Stimulated activated CD4-positive, alpha-beta T cell treated with anti-CD3 and anti-CD28 coated beads, Interleukin-15, amount 100 ng/mL, for 48 hours (primary cell): ENCODE measurements at regions not wholly inside any gene's neighbourhood (a gene's known extent, or its start where the extent isn't known, plus 50 kb on each side); places are given as distances from the start of the nearest gene placed in this dataset.
"Not testable (repeated sequence)": the region's sequence is repeated elsewhere in the genome, so short reads cannot be mapped to it uniquely, and the experiment has no call there.

ENCODE experiments used
- DNase-seq, 2 donors: peaks; one replicate each; pipeline ENCODE4 v3.0.0-alpha.2; 2020; ENCODE audit warnings: low read depth in 2 of 2

DNA sequence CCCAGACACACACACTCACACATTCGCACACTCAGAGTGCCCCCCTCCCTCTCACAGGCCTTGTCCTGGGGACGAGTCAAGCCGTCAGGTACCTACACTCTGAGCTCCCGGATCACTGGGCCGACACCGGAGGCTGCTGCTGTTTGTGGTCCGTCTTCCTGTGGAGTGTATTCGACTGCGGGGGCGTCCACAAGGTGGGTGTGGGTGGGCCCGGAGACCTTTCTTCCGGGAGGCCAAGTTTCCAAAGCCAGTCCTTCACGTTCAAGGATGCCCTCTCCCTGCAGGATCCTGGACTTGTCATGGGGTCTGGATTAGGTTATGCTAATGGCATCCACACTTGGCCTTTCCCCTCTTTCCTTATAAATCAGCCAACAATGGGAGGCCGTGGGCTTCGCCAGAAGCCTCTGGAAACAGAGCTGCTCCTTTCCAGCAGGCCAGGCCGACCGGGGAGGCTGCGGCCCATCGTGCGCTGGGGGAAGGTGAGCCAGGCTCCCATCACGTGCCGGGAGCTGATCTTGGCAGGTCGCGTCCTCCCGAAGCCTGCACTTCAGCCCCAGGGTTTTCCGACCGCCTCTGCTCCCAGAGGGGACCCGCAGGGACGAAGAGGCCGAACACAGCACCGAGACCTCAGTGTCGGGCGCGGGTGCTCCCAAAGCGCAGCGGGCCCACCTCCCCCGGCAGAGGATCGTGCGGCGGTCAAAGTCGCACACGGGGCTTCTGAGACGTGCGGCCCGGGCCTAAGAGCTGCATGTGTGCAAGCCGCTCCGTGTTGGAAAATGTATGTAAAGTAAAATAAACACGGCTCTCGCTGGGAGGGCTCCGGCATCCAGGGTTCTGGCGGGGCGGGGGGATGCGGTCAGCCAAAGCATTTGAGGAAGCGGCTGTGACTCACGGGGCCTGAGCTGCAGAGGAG lies 196.5 kb upstream of the ZNF469 start:
- not testable (repeated sequence) for DNase-seq

DNA sequence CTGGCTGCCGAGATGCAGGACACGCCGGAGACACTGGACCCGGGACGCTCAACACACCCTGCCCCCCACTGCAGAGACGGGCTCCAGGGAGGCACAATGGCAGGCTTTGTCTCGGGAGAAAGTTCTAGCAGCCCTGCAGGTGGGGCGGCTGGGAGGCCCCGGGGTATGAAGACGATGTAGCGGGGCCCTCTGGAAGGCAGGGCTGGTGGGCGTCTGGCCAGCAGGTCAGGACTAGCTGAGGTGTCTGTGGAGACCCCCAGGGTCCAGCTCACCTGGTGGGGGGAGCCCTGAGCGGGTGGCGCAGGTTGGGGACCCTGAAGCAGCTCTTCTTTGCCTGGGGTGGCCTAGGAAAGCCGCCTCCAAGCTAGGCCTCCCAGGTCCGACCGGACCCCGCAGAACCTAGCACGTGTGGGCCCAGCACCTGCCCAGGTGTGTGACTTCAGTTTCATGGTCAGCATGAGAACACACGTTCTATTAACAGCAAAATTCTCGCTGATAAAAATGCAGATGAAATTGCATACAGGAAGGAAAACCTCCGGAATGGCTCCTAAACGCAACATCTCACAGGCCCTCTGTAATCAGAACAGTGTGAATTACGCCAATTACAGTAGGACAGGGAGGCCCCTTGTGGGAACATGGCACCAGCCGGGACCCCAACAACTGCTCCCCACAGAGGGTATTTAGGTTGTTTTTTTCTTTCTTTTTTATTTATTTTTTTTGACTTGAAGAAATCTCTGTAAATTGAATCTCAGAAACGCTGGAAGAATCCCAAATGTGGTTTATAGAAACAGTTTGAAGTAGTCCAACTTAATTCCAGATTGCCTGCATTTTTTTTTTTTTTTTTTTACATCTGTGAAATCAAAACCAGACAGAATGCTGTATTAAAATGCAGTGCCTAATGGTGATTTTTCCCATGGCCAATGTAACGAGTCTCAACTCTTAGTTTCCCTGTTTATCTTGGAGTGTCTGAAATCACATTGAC lies 195.6 kb upstream of the ZNF469 start:
- not testable (repeated sequence) for DNase-seq

DNA sequence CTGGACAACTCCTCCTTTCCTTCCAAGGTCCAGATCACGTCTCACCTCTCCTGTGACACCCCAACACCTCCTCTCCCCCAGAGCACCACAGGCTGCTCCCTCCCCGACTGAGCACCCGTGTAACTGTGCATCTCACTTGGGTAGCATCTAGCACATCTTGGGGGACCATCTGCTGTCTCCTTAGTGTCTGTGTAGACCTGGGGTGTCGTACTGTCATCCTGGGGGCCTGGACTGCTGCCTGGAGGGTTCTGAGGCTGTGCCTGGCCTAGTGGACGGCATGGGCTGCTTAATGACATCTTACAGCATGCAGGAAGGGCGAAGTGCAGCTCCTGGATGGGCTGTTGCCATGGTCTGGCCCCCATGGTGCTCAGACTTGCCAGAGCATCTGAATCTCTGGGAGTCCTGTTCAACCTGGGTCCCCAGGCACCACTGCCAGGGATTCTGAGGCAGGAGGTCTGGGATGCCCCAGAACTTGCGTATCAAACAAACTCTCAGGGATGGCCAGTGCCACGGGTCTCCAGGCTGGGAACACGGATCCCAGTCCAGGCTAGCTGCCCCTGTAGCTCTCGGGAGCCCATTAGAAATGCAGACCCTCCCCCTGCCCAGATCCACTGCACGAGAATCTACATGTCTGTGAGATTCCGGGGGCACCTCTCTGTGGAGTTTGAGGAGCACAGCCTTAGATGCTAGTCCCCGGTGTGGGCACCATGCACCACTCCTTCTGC lies 194.4 kb upstream of the ZNF469 start:
- DNase-seq = not testable (repeated sequence)

DNA sequence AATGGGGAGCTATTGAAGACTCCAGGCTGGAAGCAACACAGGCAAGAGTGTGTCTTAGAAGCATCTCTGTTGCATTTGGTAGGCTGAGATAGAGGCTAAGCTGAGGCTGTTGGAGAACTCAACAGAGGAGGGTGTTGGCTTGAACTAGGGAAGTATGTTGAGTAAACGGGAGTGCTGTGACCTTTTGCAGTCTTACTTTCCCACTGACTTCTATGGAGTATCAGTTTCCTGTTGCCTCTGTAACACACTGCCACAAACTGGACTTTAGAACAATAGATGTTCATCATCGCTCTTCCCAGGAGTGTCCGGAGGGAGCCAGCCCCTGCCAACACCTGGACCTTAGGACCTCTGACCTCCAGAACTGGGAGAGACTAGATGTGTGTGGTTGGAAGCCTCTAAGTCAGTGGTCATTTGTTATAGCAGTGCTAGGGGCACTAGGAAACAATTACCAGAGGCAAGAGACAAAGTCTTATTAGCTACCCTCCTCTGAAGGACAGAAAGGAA lies 192.1 kb upstream of the ZNF469 start:
- DNase-seq = not testable (repeated sequence)

DNA sequence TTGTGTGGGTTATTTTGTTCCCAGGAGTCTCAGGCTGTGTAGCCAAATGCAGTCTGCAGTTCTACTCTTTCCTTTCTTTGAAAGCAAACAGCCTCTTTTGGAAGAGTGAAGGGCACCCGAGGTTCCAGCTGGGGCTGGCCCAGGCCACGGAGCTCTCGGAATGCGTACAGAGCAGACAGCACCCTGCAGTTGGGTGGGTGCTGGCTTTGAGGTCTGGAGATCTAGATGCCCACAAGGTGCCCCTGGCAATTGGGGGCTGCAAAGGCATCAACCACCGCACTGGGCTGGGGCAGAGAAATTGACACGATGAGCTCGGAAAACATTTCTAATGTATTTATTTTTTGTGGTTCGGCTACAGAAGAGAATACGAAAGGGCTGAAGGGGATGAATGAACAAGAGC lies 191.6 kb upstream of the ZNF469 start:
- not testable (repeated sequence) for DNase-seq

DNA sequence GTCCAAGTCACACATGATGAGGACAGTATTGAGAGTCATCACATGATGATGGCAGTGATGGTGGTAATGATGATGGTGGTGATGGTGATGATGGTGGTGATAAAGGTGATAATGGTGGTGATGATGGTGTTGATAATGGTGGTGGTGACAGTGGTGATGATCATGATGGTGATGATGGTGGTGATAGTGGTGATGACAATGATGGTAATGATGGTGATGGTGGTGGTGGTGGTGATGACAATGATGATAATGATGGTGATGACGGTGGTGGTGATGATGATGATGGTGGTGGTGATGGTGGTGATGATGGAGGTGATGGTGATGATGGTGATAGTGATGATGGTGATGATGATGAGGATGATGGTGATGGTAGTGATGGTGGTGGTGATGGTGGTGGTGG lies 190.2 kb upstream of the ZNF469 start:
- no peak for DNase-seq

DNA sequence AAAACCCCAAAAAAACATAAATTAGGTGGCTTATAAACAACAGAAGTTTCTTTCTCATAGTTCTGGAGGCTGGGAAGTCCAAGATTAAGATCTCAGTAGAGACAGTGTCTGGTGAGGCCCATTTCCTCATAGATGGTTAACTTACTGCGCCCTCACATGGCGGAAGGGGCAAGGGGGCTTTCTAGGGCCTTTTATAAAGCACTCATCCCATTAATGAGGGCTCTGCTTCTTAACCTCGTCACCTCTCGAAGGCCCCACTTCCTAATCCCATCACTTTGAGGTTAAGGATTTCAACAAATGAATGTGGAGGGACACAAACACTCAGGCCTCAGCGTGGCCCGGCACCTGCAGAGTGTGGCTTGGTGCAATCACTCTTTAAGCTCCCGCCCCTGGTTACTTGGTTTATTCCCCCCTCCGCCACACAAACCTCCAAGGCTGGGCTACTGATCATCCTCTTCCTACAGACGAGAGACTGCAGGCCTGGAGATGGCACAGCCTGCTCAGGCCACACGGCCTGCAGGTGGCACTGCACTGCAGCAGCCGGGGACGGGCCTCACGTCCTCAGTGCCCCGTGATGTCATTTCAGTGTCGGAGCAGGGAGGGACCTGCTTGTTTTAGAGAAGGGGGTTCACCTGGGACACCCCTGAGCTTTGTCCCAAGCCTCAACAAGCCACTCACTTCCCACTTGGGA lies 188.9 kb upstream of the ZNF469 start:
- peak; percentile 22 to 38 for DNase-seq

DNA sequence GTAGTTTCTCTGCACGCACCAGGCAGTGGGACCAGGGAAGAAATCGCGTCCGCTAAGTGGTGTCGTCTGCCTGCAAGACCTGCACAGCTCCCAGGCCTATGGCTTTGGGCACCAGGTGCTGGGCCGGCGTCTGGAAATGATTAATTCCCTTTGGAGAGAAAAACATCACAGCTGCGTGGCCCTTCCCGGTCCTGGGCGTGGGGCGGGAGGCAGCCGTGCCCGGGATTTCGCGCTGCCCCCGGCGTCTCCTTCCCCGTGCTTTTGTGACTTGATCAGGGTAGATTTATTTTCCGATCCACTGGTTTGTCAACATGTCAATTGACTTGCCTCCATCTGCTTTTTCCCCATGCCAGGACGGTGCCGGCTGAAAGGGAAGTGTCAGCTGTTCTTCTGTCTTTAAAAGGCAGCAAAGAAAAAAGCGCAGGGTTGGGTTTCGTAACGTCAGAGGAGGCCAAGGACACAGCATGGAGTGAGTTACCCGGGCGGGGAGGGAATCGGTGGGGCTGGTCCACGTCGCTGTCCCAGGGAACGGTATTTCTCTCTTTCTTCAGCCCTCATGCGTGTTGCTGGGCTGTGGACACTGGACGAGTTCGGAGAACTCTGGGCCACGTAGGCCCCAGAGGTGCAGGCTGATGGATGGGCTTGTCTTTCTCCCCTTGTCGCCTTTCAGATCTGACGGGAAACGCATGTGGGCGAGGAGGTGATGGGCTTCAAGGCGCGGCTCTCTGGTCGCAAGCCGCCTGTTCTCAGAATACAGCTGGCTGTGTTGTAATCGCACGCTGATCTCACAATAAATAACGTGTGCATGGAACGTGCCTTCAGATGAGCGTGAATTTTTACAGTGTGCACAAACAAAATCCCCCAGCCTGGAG lies 188.1 kb upstream of the ZNF469 start:
- DNase-seq = no peak

DNA sequence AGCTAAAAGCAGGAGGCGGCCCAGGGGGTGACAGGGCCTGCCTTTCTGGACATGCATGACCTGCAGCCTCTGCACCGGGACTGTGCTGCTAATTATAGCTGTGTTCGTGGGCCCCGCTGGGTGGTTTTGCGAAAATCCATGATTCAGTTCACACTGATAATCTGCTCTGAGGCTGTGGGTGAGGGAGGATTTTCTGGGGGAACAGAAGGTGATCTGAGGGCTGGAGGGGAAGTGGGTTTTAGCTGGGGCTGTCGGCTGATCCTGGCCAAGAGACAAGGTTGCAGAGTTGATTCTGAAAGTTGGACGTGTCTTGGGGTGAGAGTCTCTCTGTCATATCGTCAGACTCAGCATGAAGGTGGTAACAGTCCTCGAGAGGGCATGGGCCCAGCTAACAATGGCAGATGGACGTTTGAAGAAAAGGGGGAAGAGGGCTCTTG lies 187.5 kb upstream of the ZNF469 start:
- no peak for DNase-seq

DNA sequence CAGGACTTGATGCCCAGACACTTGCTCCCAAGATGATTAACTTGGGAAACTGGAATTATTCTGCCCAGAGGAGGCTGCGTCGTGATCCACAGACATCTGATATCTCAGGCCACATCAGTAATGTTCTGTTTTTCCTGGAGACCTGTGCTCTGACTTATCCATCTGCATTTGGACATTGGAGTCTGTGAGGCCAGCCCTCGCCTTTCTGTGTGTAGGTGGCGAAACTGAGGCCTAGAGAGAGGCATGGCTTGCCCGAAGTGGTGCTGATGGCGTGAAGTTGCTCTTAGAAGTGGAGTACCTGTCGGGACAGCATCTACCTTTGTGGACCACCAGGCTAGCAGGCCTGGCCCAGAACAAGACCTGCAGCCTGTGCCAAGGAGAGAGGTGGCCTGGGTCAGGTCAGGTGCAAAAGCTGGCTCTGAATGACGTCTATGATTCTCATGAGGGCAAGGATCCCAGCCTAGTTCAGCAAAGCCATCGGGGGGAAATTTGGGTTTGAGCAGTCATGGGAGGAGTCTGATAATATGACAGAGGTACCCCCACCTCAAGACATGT lies 186.8 kb upstream of the ZNF469 start:
- DNase-seq = no peak

DNA sequence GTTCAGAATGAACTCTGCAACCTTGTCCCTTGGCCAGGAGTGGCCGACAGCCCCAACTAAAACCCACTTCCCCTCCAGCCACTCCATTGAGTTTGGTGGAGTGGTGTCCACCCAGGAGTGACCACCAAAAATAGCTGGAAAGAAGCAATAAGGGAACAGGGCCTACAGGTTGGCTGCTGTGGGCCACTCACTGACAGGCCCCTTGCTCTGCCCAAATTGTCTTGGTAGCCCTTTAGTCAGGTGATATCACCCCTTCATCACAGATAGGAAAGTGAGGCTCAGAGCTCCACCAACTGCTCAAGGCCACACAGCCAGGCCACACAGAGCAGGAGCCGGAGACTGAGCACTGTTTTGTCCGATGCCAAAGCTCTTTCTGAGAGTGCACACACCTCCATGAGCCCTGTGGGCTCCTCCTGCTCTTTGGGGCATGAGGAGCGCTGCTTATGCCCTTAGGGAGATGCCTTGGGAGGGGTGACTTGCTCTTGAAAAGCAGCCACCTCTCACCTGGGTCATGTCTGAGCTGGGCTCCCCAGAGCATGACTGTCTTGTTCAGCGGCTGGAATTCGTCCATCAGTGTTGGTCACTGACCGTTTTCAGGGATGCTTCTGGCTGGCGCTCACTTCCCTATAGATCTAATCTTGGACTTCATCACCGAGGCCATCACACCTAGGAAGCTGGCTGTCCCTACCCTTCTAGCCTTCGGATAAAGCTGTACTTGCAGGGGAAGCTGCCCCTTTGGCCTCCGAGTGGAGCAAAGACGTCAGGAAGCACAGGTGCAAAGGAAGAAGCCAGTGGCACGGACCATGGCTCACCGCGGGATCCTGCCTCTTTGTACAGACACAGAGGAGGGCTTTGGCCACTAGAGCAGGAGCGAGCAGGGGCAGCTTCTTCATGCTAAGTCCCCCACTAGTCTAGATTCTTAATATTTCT lies 186.0 kb upstream of the ZNF469 start:
- DNase-seq = no peak

DNA sequence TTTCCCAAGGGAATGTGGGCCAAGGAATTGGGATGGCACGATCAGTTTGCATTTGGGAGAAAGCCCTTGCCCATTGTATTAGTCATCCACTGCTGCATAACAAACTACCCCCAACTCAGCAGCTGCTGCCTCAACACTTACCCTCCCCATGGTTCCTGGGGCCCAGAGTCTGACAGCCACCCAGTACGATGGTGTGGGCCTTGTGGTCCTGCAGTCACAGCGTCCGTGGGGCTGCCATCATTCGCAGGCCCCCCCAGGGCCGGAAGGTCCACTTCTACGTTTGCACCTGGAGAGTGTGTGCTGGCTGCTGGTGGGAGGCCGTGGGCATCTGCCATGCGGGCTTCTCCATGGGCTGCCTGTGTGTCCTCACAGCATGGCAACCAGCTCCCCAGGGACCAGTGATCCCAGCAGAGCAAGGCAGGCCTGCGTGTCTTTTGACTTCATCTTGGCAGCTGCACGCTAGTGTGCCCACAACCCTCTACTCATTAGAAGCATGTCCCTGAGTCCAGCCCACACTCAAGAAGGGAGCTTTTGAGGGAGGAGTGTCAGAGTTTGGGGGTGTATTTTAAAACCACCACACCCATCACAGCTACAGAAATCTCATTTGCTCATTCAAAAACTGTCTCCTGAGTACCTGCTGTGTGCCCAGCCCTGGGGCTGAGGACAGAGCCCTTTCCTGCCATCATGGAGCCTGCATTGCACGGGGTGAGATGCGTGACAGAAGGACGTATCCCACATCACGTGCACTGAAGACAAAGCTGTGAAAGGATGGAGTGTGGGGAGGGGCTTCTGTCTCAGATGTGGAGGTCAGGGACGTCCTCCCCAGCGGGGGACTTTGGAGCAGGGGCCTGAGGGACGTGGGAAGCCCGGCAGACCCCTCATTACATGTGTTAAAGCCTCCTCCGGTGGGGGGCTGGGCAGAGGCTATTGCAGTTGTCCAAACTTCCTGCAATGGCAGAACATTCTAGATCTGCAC lies 185.0 kb upstream of the ZNF469 start:
- no peak for DNase-seq

DNA sequence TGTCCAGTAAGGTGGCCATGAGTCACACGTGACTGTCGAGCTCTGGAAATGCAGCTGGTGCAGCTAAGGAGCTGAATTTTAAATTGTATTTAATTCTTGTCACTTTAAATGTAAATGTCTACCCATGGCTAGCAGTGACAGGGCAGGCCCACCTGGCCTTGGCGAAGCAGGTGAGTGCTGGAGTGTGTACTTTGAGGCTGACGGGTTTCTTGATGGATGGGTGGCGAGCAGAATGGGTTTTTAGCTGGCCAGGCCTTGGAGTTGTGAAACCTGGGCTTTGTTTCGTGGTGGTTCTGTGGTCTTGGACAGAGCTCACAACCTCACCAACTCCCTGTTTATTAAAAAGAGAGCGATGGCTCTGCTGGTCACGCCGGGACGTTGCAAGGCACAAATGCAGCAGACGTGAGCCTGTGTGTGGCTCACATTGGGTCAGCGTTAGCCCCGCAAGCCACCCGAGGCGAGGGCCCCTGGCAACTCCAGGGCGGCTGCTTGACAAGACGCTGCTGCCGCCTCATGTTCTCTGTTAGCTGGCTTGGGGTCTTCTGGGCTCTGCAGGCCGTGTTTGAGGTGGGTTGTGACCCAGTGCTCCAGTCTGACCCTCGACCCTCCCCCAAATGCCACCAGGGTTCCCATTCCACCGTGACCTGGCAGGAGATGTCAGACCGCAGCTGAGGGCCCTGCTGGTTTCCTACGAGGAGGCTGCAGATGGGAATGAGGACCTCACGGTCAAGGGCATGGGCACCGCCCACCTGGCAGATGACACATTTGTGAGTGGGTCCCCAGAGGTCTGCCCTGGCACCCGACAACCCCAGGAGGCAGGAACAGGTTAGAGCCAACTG lies 184.1 kb upstream of the ZNF469 start:
- DNase-seq = not testable (repeated sequence)

DNA sequence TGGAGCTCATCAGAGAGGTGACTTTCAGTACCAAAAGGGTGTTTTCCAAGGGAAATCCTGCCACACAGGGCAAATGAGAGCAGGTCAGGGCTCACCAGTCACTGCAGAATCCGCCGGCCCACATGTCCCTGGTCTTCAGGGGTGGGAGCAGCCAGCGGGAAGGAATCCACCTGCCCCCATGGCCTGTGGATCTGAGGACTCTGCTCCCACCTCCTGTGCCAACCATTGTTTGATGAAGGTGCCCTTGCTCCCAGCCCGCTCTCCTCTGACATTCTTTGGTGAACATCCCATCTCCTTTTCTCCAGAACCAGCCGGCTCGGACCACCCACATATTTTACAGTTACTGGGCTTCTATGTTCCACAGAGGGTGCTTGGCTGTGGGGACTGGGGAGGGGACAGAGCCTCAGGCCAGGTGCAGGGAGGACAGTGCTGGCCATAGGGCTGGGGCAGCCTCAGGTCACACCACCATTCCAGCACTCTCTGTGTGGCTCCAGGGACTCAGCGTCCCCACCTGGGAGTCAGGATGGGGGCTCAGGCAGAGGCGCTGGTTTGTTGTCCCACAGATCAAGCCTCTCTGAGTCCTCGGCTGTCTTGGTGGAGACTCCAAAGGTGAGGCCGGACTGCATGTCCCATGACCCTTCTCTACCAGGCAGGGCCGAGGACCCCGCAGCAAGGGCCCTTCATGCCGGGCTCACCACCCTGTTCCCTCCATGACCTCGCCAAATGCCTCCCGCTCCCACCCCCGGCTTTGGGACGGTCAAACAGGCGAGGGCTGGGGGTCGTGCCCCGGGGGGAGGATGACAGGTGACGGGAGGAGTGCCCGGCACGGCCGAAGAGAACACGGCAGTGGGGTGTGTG lies 183.2 kb upstream of the ZNF469 start:
- not testable (repeated sequence) for DNase-seq

DNA sequence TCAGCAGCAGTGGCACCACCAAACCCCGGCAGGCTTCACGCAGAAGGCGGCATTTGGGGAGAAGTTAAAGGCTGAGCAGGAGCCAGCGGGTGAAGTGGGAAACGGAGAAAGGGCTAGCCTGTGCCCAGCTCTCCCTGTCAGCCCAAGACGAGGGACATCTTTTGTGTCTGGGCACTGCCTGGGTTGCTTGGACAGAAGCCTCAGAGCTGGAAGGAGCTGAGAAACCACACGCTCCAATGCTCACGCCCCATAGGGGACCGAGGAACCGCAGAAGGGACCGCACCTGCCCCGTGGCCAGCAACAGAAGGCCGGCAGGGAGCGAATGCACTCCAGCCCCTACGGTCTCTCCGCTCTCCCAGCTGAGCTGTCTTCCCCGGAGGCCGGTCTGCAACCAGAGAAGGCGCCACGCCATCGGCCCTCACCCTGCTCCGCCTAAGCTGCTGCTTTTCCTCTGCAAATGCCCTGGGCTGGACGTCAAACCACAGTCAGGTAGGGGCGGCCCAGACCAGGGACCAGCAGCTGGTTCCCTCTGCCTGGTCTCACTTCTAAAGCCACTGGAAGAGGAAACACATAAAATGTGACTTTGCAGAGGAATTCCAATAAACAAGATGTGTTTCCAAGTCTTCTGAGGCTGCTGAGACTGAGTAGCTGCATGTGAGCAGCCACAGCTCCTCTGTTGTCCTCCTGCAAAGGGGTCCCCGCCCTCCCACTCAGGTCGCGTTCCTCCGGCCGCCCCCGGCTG lies 182.4 kb upstream of the ZNF469 start:
- not testable (repeated sequence) for DNase-seq
